ENCODE measurements at regions not wholly inside any gene's neighbourhood (a gene's known extent, or its start where the extent isn't known, plus 50 kb on each side); places are given as distances from the start of the nearest gene placed in this dataset.

DNA sequence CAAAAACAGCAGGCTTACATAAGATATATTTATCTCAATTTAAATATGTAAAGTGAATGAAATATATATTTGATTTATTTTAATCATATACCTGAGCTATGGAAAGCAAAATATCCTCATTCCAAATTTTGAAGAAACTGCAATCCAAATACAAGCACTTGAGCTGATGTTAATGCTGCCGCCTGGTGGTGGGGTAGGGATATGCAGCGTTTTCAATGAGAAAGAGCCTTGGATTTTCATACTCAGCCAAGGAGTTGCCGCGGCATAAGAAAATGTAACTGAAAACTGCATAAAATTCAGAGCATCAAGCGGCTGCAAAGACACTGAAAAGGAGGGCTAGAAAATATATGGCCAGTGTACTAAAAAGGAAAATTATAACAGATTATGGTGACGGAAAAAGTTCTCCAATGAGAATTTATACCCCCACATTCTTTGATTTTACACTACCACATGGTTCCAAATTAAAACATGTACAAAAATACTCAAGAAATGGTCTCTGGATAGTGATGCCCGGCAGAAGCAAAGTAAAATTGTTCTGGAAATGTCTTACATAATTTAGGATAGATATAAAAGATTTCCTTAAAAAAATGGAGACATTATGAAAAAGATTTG is 660.3 kb upstream of the PITX2 start:
- TF ChIP-seq SPI1 (IDR thresholded peaks at IDR 0.05; ENCODE audit: low read depth, low read length) (no peak), POLR2A (IDR thresholded peaks at IDR 0.05; ENCODE audit: low read depth, low read length) (no peak), POLR2AphosphoS5 (IDR thresholded peaks at IDR 0.05; ENCODE audit: low read depth, low read length) (no peak), TAF1 (IDR thresholded peaks at IDR 0.05; ENCODE audit: low read depth, low read length) (no peak)
